HFF-Myc (cell line): ENCODE measurements at regions not wholly inside any gene's neighbourhood (a gene's known extent, or its start where the extent isn't known, plus 50 kb on each side); places are given as distances from the start of the nearest gene placed in this dataset.

Experiments
- DNase-seq: peaks from one replicate; pipeline ENCODE4 v3.0.0-alpha.2; 2011; ENCODE audit warnings: low read depth; ENCODE audit errors: extremely low read depth
- H3K4me3 ChIP-seq: replicated peaks from 2 replicates; pipeline ENCODE4 v1.5.1; 2011; ENCODE audit warnings: low read depth, mild to moderate bottlenecking, control low read depth, low read length
- TF ChIP-seq, protein P1 (sequence below): IDR thresholded peaks from 2 replicates; pipeline ENCODE4 v1.5.1; 2012; ENCODE audit warnings: mild to moderate bottlenecking, low read depth, low read length, control low read depth; ENCODE audit errors: missing control alignments

DNA sequence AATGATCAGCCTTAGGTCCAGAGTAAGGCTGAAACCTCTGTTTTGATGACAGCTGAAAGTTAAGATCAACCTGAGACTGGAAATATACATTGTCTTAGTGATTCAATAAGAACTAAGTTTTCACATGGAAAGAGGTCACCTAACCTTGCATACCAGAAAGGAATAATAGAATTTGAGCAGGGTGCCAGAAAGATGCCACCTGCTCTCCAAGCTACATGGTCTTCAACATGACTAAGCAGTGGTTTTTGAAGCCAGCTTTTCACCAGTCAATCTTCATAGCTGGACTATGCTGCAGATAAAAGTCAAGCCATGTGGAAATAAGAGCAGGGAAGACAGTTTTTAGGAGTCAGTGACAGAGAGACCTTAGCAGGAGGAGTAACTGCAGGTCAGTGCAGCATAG lies 589.4 kb upstream of the SYT4 start:
- TF ChIP-seq, protein P1, sequence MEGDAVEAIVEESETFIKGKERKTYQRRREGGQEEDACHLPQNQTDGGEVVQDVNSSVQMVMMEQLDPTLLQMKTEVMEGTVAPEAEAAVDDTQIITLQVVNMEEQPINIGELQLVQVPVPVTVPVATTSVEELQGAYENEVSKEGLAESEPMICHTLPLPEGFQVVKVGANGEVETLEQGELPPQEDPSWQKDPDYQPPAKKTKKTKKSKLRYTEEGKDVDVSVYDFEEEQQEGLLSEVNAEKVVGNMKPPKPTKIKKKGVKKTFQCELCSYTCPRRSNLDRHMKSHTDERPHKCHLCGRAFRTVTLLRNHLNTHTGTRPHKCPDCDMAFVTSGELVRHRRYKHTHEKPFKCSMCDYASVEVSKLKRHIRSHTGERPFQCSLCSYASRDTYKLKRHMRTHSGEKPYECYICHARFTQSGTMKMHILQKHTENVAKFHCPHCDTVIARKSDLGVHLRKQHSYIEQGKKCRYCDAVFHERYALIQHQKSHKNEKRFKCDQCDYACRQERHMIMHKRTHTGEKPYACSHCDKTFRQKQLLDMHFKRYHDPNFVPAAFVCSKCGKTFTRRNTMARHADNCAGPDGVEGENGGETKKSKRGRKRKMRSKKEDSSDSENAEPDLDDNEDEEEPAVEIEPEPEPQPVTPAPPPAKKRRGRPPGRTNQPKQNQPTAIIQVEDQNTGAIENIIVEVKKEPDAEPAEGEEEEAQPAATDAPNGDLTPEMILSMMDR, result no peak
- no peak for DNase-seq
- H3K4me3 ChIP-seq, result no peak overlapping the region

DNA sequence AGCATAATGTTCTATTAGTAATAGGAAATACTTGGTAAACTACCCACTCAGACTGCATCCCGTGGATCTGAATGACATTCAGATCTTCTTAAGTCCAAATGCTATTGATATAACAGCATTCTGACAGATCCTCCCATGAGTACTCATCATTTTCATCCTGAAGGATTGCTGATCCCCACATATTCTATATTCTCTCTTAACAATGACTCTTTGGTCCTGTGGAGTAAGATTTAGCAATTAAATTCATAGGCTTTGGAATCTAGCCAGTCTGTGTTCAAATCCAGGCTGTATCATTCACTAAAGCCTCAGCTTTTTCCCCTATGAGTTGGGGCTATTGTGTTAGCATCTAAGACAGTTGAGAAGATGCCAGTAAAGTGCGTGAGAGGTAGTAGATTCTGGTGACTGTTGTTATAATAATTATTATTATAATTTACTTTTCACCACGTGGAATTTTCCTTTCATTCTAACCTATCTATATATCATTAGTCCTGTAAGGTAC lies 591.3 kb upstream of the SYT4 start:
- TF ChIP-seq, protein P1, result no peak
- no peak overlapping the region for H3K4me3 ChIP-seq
- DNase-seq, result no peak

DNA sequence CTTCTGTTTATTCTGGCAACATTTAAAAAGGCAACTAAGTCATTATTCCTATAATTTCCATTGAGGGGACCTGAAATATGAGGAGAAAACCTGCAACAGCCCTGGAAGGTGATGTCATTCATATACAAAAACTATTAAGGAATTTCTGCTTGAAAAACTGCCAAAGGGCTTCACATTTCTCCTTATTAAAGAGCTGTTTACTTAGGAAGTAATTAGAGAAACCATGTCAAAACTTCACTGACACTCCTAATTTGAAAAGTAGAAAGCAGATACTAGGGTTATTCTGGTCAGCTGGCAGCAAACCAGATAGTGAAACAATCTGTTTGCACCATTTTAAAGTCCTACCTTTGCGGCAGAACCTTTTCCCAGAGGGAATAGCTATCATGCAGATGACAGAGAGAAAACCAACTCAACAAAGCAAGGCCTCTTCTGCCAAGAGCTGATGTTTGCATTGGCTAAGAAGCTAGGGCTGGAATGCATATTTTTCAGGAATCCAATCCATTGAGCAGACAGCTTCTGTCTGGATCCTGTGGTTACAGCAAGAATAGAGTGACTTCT lies 592.2 kb upstream of the SYT4 start:
- no peak overlapping the region for H3K4me3 ChIP-seq
- DNase-seq, result no peak
- TF ChIP-seq, protein P1, result no peak

DNA sequence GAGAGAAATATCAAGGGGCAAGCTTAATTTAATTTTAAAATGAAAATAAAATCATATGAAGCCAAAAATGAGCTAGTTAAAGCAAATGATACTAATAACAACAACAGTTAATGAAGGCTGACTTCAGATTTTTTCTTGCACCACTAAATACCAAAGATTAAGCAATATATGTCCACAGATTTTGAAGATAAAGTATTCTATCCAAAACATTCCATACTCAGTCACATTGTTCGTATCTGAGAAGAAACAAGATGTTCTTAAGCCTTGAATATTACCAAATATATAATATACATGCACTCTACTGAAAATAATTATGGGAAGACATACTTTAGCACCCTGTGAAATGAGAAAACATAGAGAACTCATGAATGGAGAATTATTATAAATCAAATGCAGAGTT lies 593.3 kb upstream of the SYT4 start:
- H3K4me3 ChIP-seq, result no peak overlapping the region
- no peak for DNase-seq
- TF ChIP-seq, protein P1, result no peak

DNA sequence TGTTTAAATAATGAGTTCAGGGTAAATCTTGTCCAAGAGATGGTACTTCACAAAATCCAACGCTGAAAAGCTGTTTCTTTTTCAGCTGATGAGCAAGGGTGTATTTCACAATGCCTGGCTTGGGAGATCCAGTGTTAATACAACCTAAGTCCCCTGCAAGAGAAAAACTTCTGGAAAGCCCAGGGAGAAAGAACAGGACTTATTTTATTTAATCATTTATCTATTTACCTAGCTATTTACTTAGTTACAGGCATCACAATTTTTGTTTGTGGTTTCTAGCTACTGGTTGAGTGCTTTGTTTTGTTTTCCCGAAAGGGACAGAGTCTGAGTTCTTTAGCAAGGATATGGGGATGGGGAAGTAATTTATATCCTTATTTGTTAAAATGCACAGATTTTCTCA lies 598.2 kb upstream of the SYT4 start:
- DNase-seq, result no peak
- no peak overlapping the region for H3K4me3 ChIP-seq
- TF ChIP-seq, protein P1, result no peak

DNA sequence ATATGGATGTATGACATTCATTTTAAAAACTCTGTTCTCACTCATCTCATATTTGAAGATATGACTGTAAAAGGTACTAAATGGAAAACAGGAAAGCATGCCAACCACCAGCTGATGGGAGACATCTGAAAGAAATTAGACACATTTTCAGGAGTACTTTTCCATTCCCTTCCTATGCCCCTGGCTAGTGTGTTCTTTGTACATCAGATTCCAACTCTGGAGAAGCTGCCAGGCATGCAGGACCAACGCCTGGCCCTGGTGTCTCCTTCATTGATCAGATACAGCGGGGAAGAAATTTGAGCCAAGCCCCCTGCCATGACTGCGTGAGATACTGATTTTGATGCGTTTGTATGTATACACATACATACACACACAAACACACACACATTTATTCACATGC lies 599.0 kb upstream of the SYT4 start:
- TF ChIP-seq, protein P1, result no peak
- H3K4me3 ChIP-seq, result no peak overlapping the region
- DNase-seq, result no peak

DNA sequence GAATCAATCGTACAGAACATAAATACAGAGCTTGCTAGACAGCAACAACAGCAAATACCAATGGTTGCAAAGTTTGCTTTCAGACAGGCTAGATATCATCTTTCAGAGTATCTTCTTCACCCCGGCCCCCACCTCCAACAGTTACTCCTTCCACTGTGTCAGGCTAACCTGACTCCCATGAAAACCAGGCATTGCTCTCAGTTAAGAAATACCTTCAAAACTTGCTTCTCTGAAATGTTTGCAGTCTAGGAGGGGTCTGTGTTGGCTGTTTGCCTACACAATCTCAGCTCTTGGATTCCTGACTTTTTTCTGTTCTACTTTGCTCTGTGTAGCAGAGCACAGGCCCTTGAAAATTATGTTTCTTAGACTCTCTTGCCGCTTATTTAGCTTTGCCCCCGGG lies 599.5 kb upstream of the SYT4 start:
- DNase-seq, result no peak
- H3K4me3 ChIP-seq, result no peak overlapping the region
- TF ChIP-seq, protein P1, result no peak
